K562 (cell line): ENCODE measurements at regions not wholly inside any gene's neighbourhood (a gene's known extent, or its start where the extent isn't known, plus 50 kb on each side); places are given as distances from the start of the nearest gene placed in this dataset.

ENCODE experiments used
- ATAC-seq: fragments of 200-7000 bp; cut with Tn5 transposase; 3 replicates; pipeline ENCODE4 v1.9.1; 2020; ENCODE audit warnings: moderate library complexity
- BruUV-seq: library from RNA; stranded (reverse); fragments of 400-500 nt; replicated peaks from 2 replicates; lab custom pipeline; 2021; lab: Mats Ljungman, UMichigan
- CTCF ChIA-PET: fragments of 300-600 bp; formaldehyde crosslinking; extraction: SDS; loops from one replicate; lab custom pipeline; 2021; ENCODE audit warnings: low intra/inter-chr PET ratio; lab: Yijun Ruan, JAX
- POLR2A ChIA-PET: fragments of 300-600, 350-650 bp; sonication (Branson Sonifier 250); formaldehyde crosslinking; extraction: SDS; loops from one replicate; lab custom pipeline; 2021; ENCODE audit warnings: antibody characterized with exemption, inconsistent platforms; lab: Yijun Ruan, JAX
- DNase-seq, 4 experiments: peaks; one replicate each; pipeline versions ENCODE4 v3.0.0 to v3.0.0-alpha.2; 2011 to 2018; ENCODE audit warnings: low spot score in 3 of 4, mixed read lengths in 3 of 4; ENCODE audit errors: extremely low read depth in 1 of 4
- FAIRE-seq: peaks from 2 replicates; lab custom pipeline; 2011; peaks lifted over from hg19 to GRCh38; lab: Jason Lieb, UNC
- H2AFZ ChIP-seq: 2 replicates; pipeline ENCODE4 v1.6.0; 2011; ENCODE audit warnings: low read depth, low read length, control low read depth, inconsistent platforms
- H3K27ac ChIP-seq: fragments of 200-600 bp; 3 replicates; pipeline ENCODE4 v1.8.0; 2011; ENCODE audit warnings: low read depth, mild to moderate bottlenecking, control low read depth, inconsistent platforms, low read length, moderate library complexity, mixed read lengths; ENCODE audit errors: extremely low read depth
- H3K27me3 ChIP-seq, 2 experiments: fragments of 300-600 bp in 1 of 2; 2 replicates in 1 of 2; 3 replicates in 1 of 2; pipeline versions ENCODE4 v1.6.0 to v1.8.0; 2011; ENCODE audit warnings: inconsistent platforms in 2 of 2, low read length in 2 of 2, mild to moderate bottlenecking in 1 of 2, mixed read lengths in 1 of 2, moderate library complexity in 1 of 2; ENCODE audit not compliant: control insufficient read depth in 2 of 2, insufficient read depth in 2 of 2
- H3K36me3 ChIP-seq: fragments of 300-600 bp; 3 replicates; pipeline ENCODE4 v1.8.0; 2011; ENCODE audit warnings: mild to moderate bottlenecking, low read length, inconsistent platforms; ENCODE audit not compliant: control insufficient read depth, insufficient read depth
- H3K4me1 ChIP-seq, 2 experiments: fragments of 200-600 bp in 1 of 2; replicated peaks in 1 of 2; 2 replicates in 1 of 2; 3 replicates in 1 of 2; pipeline versions ENCODE4 v1.5.1 to v1.8.0; 2011; ENCODE audit warnings: inconsistent platforms in 2 of 2, low read length in 2 of 2, mild to moderate bottlenecking in 1 of 2, mixed read lengths in 1 of 2, moderate library complexity in 1 of 2; ENCODE audit not compliant: control insufficient read depth in 2 of 2, insufficient read depth in 2 of 2
- H3K4me2 ChIP-seq: 2 replicates; pipeline ENCODE4 v1.6.1; 2011; ENCODE audit warnings: low read length, control low read depth, inconsistent platforms, mixed read lengths; ENCODE audit not compliant: insufficient read depth
- H3K4me3 ChIP-seq: fragments of 200-600 bp; sonication (generic), shearing (Covaris generic); 2 replicates; pipeline ENCODE4 v1.5.1; 2016; ENCODE audit warnings: control low read depth, inconsistent platforms
- H3K79me2 ChIP-seq: fragments of 200-600 bp; 3 replicates; pipeline ENCODE4 v1.8.0; 2011; ENCODE audit warnings: low read length, inconsistent platforms; ENCODE audit not compliant: control insufficient read depth, insufficient read depth
- H3K9ac ChIP-seq, 2 experiments: 2 replicates each; pipeline versions ENCODE4 v1.6.0 to v1.6.1; 2011; ENCODE audit warnings: low read depth in 2 of 2, low read length in 2 of 2, control low read depth in 1 of 2, inconsistent platforms in 1 of 2, mild to moderate bottlenecking in 1 of 2, mixed read lengths in 1 of 2; ENCODE audit not compliant: insufficient read depth in 1 of 2
- H3K9me1 ChIP-seq: one replicate; pipeline ENCODE4 v1.6.0; 2011; ENCODE audit warnings: inconsistent platforms, mild to moderate bottlenecking, low read length, moderate library complexity; ENCODE audit not compliant: control insufficient read depth, insufficient read depth
- H3K9me3 ChIP-seq: replicated peaks from 2 replicates; pipeline ENCODE4 v1.5.1; 2011; ENCODE audit warnings: low read depth, low read length, inconsistent platforms; ENCODE audit not compliant: control insufficient read depth, insufficient read depth
- H4K20me1 ChIP-seq: replicated peaks from 2 replicates; pipeline ENCODE4 v1.6.1; 2011; ENCODE audit warnings: low read length, inconsistent platforms, mixed read lengths; ENCODE audit not compliant: control insufficient read depth, insufficient read depth
- ATF7 ChIP-seq: fragments of 450-650 bp; IDR thresholded peaks from 2 replicates; pipeline ENCODE4 v1.7.1; 2014; ENCODE audit warnings: mild to moderate bottlenecking, moderate library complexity
- ELF2 ChIP-seq: fragments of 250-450 bp; sonication (Bioruptor Pico); IDR thresholded peaks from 2 replicates; pipeline ENCODE4 v1.5.0; 2021; ENCODE audit warnings: mild to moderate bottlenecking
- KAT2B ChIP-seq: IDR thresholded peaks from one replicate; pipeline ENCODE4 v1.6.1; 2012; ENCODE audit warnings: low read depth, mild to moderate bottlenecking, control low read depth, inconsistent platforms, low read length, moderate library complexity
- KLF1 ChIP-seq: fragments of 450-650 bp; IDR thresholded peaks from 2 replicates; pipeline ENCODE4 v1.6.1; 2016; ENCODE audit warnings: missing genetic modification characterization, missing compliant biosample characterization
- L3MBTL2 ChIP-seq: fragments of 450-650 bp; IDR thresholded peaks from 2 replicates; pipeline ENCODE4 v1.6.1; 2016; ENCODE audit warnings: mild to moderate bottlenecking, moderate library complexity
- NCOA2 ChIP-seq, 2 experiments: fragments of 450-650 bp; IDR thresholded peaks; 2 replicates each; pipeline ENCODE4 v1.6.1; 2018; ENCODE audit warnings: mild to moderate bottlenecking in 2 of 2, moderate library complexity in 1 of 2; ENCODE audit not compliant: partially characterized antibody in 2 of 2
- PCBP1 ChIP-seq: fragments of 200-400 bp; formaldehyde crosslinking; IDR thresholded peaks from 2 replicates; pipeline ENCODE4 v1.6.1; 2018; ENCODE audit warnings: mild to moderate bottlenecking, low read depth, low read length; ENCODE audit not compliant: poor library complexity, severe bottlenecking
- PTRF ChIP-seq: fragments of 450-650 bp; IDR thresholded peaks from 2 replicates; pipeline ENCODE4 v1.6.1; 2016; ENCODE audit warnings: mild to moderate bottlenecking, missing genetic modification characterization, missing compliant biosample characterization
- SIX5 ChIP-seq, 2 experiments: IDR thresholded peaks; 2 replicates each; pipeline ENCODE4 v1.6.1; 2011; ENCODE audit warnings: low read length in 2 of 2, borderline replicate concordance in 1 of 2, low read depth in 1 of 2, mild to moderate bottlenecking in 1 of 2, moderate library complexity in 1 of 2; ENCODE audit not compliant: insufficient read depth in 1 of 2
- SMAD2 ChIP-seq: fragments of 150-350 bp; IDR thresholded peaks from 2 replicates; pipeline ENCODE4 v1.6.1; 2014; ENCODE audit warnings: low read depth, mild to moderate bottlenecking, low read length
- SRSF7 ChIP-seq: fragments of 200-400 bp; formaldehyde crosslinking; optimal IDR thresholded peaks from 2 replicates; pipeline ENCODE3; 2017; ENCODE audit warnings: mild to moderate bottlenecking, low read depth, low read length
- TCF7L2 ChIP-seq: fragments of 150-350 bp; IDR thresholded peaks from 2 replicates; pipeline ENCODE4 v1.6.1; 2016; ENCODE audit warnings: low read depth, mild to moderate bottlenecking, low read length, moderate library complexity
- ZNF75A ChIP-seq: fragments of 450-650 bp; formaldehyde crosslinking; IDR thresholded peaks from 2 replicates; pipeline ENCODE4 v1.4.0; 2020; ENCODE audit warnings: mild to moderate bottlenecking
- ZSCAN29 ChIP-seq: fragments of 450-650 bp; IDR thresholded peaks from 2 replicates; pipeline ENCODE4 v1.6.1; 2017
- WGBS: fragments of 100-300 bp; shearing (Covaris generic); methylation state at CpG from one replicate; pipeline ENCODE4 v1.1.6; 2016; ENCODE audit warnings: low coverage, mixed read lengths; ENCODE audit not compliant: insufficient coverage; ENCODE audit errors: missing lambda C conversion rate; 5-methylcytosine and 5-hydroxymethylcytosine counted together
- in situ Hi-C: fragments of 300-500 bp; cut with MboI; formaldehyde crosslinking; loops from 4 replicates; pipeline ENCODE4 v1.15.0; 2018; ENCODE audit warnings: inconsistent platforms, mixed read lengths
- intact Hi-C: fragments of 100-400 bp; cut with micrococcal nuclease; formaldehyde crosslinking; loops from 2 replicates; pipeline ENCODE4 v1.14.2; 2022
- TF ChIP-seq, protein P1 (sequence below): fragments of 250-450 bp; sonication (Bioruptor Pico); IDR thresholded peaks from 2 replicates; pipeline ENCODE4 v1.8.0; 2021; ENCODE audit warnings: moderate library complexity, mild to moderate bottlenecking, inconsistent platforms
- TF ChIP-seq, protein P2 (sequence below): fragments of 250-450 bp; sonication (Bioruptor Pico); IDR thresholded peaks from 2 replicates; pipeline ENCODE4 v1.8.0; 2022; ENCODE audit warnings: moderate library complexity, mild to moderate bottlenecking, inconsistent platforms
- TF ChIP-seq, protein P3 (sequence below), 2 experiments: fragments of 250-450 bp in 1 of 2; fragments of 450-650 bp in 1 of 2; sonication (Bioruptor Pico) in 1 of 2; IDR thresholded peaks; 2 replicates each; pipeline versions ENCODE4 v1.6.1 to v1.8.0; 2016 to 2021; ENCODE audit warnings: mild to moderate bottlenecking in 2 of 2, moderate library complexity in 2 of 2, missing compliant biosample characterization in 1 of 2, missing genetic modification characterization in 1 of 2

DNA sequence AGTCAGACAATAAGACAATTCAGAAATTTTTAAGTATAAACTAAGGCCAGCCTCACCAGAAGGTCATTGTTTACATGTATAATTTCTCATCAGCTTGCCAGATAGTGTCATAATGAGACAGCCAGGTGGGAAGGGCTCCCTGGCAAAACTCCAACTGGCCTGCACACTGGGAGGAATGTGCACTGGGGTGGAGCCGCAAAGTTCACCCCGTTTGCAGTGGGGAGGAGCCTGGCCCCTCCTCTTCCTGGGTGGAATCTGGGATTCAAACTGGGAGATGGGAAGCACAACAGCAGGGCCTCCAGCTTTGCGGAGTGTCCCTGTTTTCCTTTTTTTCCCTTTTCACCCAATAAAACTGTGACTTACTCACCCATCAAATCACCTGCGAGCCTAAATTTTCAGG, 329.9 kb downstream of the SMARCA1 start:
- Histone ChIP-seq H4K20me1 (no peaks in the 10 kb centered on the region), H3K4me1 (no peaks in the 10 kb centered on the region), H3K9ac (no peak overlapping the region), H3K27ac (no peak overlapping the region), H3K79me2 (no peaks in the 10 kb centered on the region), H3K4me2 (no peak overlapping the region), H2AFZ (no peak overlapping the region), H3K27me3 (no peaks in the 10 kb centered on the region), H3K36me3 (no peaks in the 10 kb centered on the region), H3K4me3 (no peak overlapping the region), H3K9me3 (no peaks in the 10 kb centered on the region), H3K9me1 (no peaks in the 10 kb centered on the region)
- TF ChIP-seq, protein P1, sequence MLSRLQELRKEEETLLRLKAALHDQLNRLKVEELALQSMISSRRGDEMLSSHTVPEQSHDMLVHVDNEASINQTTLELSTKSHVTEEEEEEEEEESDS, result no peak
- TF ChIP-seq TCF7L2 (no peak), L3MBTL2 (no peak), KLF1 (no peak), ZSCAN29 (no peak), SMAD2 (no peak), ZNF75A (CRISPR knock-in tag) (no peak), SIX5 (IDR thresholded peaks at IDR 0.05; ENCODE audit: borderline replicate concordance in 1 of 2, insufficient read depth in 1 of 2, low read depth in 1 of 2, low read length in 2 of 2) (no peak), ELF2 (CRISPR knock-in tag) (no peak), NCOA2 (IDR thresholded peaks at IDR 0.05; ENCODE audit: partially characterized antibody in 2 of 2) (no peak), PTRF (tag) (no peak), ATF7 (no peak), KAT2B (no peak), PCBP1 (no peak), SRSF7 (no peak)
- TF ChIP-seq, protein P2, sequence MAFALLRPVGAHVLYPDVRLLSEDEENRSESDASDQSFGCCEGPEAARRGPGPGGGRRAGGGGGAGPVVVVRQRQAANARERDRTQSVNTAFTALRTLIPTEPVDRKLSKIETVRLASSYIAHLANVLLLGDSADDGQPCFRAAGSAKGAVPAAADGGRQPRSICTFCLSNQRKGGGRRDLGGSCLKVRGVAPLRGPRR (CRISPR knock-in tag), result no peak
- TF ChIP-seq, protein P3, sequence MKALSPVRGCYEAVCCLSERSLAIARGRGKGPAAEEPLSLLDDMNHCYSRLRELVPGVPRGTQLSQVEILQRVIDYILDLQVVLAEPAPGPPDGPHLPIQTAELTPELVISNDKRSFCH (CRISPR knock-in tag; IDR thresholded peaks at IDR 0.05), result no peak
- TF ChIP-seq, protein P3 (tag; IDR thresholded peaks at IDR 0.05), result no peak
- WGBS, result 0% methylated on average over 2 of the region's 4 CpGs
- DNase-seq, result no peak
- CTCF ChIA-PET, result no interaction called here
- in situ Hi-C loops, result no loop called here
- BruUV-seq, result no TSS peak
- ATAC-seq, result no peak
- intact Hi-C loops, result no loop called here
- FAIRE-seq, result no peak
- POLR2A ChIA-PET, result no interaction called here
